HG03060 (cell line): ENCODE measurements at regions not wholly inside any gene's neighbourhood (a gene's known extent, or its start where the extent isn't known, plus 50 kb on each side); places are given as distances from the start of the nearest gene placed in this dataset.
"Not testable (repeated sequence)": the region's sequence is repeated elsewhere in the genome, so short reads cannot be mapped to it uniquely, and the experiment has no call there.

Experiments
- ATAC-seq: cut with Tn5 transposase; IDR thresholded peaks from one replicate; pipeline ENCODE4 v1.9.1; 2021; ENCODE audit warnings: low read depth, moderate number of reproducible peaks; ENCODE audit not compliant: unreplicated experiment

DNA sequence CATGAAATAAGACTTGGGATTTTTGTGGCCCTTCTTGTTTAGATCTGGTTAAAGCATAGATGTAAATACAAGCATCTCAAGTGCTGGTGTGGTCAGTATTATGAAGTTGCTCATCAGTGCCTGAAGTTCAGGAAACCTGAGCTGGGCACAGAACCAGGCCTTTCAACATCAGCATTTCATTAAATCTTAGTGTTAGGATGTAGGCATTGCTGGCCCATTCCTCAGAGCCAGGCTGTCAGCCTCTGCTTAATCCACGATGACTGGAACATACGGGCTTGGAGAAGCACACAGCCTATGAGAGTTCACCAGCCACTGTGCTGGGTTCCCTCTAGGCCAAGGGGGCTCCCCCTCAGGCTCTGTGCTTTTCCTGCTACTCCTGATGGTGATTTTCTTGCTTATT is 270.2 kb downstream of the EN1 start:
- no peak for ATAC-seq

DNA sequence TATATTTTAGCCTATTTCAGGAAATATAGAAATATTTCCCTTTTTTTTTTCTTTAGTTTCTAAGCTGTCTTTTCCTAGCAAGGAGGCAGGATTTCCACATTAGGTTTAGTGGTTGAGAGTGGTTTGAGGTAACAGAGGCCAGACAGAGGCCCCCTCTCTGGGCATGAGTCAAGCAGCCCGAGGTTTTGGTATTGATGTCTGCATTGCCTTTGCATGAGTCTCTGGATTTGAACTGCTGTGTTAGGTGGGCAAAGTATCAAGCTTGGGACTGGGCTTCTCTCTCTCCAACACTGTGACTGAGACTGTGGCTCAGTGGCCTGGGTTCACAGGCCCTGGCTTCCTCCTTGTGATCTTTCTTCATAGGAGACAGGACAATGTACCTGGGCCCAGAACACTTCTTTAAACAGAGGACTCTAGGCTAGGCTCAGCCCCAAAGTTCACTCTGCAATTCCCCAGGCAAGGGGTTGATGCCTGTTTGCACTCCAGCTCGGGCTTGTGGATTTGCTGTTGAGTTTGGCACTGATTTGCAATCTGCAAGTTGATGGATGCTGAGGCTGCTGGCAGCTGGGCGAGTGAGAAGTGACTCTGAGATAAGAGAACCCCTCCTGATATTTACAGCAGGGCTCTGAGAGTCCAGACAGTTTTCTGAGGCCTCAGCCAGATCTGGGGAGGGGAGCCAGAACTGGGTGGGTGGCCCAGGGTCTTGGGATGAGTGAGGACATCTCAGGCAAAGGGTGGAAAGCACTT is 271.2 kb downstream of the EN1 start:
- no peak for ATAC-seq

DNA sequence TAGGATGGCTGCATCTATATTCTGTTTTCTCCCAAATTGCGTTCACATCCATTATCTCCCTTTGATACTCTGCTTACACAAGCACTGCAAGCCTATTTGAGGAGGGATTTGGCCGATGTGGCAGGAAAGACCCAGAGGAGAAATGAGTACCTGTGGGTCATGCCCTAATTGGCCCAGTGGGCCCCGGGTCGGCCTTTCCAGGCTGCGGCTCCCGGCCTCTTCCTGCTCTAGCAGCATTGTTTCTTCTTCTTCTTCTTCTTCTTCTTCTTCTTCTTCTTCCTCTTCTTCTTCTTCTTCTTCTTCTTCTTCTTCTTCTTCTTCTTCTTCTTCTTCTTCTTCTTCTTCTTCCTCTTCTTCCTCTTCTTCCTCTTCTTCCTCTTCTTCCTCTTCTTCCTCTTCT is 275.1 kb downstream of the EN1 start:
- ATAC-seq: not testable (repeated sequence)

DNA sequence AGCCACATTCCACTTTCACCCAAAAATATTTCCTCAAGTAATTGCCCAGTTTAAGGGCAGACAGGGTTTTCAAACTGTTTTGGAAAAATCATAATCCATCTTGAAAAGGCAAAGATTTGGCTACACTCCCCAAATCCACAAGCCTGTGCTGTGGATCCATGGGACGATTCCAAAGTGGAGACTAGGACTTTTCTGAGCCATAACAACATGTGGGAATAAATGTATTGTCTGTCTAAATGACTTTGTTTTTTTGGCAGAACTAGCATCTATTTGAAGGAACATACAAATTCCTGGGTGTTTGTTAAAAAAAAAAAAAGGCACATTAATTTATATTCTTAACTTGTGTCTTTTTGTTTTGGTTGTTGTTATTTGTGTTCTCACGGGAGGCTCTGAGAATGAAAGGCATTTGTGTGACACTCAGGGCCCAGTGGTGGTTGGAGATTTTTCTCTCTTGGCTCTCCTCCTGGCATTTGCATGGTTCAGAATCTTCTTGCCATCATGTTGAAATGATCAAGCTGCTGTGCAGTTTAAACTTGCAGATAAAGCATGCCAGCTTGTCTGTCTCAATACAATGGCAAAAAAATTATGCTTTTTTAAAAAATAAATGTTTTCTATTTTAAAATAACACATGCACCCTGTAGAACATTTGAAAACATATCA is 277.4 kb downstream of the EN1 start:
- ATAC-seq: no peak

DNA sequence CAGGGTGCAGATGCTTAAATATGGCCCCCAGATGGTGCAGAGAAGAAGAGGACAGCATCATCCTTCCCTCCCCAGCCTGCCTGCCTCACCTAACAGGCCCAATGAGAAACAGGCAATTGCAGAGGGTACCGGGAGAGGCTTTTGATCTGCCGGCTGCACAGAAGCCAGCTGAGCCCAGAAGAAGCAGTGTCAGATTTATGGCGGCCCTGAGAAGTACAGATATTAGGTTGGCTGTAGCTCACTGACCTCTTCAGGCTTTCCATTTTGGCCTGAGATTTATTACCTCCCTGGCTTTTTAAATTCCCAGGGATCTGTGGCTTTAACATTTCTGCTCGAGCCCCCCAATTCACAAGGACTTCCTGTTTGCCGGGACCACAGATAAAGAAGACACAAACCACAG is 278.7 kb downstream of the EN1 start:
- no peak for ATAC-seq

DNA sequence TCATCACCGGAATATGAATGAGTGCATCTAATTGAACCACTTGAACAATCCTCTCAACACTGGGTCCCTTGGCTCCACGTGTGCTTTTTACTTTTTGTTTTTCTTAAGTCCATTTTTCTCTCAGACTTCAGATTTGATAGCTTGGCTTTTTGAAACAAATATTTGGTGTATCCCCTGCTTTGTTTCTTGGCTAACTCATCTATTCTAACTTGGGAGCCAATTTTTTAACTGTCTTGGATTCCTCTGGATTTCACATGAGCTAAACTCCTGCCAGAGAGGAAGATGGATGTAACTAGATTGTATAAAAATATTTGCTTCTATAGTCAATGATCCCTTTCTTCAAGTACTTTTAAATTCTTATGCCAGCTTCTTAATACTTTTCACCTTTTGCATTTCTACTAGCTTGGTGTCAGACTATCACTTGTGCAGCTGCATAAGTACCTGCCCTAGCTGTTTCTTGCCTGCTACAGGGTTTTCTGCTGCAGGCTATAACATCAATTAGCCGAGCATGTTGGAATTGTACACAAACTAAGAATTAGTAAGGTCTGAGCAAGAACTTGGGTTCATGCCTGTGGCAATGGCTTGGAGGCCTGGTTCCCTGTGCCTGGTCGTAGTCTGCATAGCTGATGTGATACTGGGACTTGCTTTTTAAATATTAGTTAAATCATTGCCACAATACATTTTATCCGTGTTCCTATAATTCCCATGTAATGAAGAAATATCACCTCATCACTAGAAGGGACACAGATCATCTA is 281.5 kb downstream of the EN1 start:
- no peak for ATAC-seq

DNA sequence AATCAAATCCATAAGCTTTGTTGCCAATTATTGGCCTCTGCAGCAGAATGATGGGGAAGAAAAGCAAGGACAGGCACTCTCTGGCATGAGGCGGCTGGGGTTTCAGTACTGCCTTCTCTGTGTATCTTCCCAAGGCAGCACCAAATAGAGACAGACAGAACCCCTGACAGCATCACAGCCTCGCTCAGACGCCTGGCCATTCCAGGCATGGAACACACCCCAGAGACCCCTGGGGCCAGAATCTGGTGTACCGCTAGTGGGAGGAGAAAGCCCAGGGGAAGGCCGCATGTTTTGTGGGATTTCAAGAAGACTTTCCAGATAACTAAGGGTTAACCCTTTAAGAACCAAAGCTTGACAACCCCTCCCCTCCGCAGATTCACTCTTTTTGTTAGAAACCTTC is 282.1 kb downstream of the EN1 start:
- no peak for ATAC-seq

DNA sequence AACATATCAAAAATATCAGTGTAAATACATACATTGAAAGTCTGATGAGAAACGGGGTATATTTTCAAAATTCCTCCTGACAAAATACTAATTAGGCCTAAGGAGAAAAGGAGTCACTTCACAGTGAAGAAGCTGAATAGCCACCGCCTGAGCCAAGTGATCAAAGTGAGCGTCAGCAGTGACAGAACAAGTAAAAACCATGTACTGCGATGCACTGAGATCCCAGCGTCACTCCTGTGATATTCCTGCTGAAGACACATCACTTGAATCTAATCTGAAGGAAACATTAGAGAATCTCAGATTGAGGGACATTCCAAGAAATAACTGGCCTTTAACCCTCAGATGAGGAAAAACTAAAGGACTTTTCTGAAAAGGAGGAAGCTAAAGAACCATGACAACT is 285.3 kb downstream of the EN1 start:
- no peak for ATAC-seq

DNA sequence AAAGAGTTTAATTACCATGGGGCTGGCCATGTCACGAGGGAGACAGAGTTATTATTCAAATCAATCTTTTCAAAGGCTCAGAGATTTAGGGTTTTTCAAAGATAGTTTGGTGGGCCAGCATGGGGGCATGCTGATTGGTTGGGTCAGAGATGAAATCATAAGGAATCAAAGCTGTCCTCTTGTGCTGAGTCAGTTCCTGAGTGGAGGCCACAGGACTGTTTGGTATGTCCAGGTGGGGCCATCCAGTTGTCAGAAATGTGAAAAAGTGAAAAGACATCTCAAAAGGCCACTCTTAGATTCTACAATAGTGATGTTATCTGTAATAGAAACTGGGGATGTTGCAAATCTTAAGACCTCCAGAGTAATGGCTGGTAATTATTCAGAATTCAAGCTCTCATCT is 288.6 kb downstream of the EN1 start:
- ATAC-seq: no peak

GRCh38 chr2:118557791-118558190 is 289.7 kb downstream of the EN1 start:
- no peak for ATAC-seq

GRCh38 chr2:118557016-118557415 is 290.4 kb downstream of the EN1 start:
- ATAC-seq: no peak

GRCh38 chr2:118554616-118555015 is 292.8 kb downstream of the EN1 start:
- ATAC-seq: no peak

DNA sequence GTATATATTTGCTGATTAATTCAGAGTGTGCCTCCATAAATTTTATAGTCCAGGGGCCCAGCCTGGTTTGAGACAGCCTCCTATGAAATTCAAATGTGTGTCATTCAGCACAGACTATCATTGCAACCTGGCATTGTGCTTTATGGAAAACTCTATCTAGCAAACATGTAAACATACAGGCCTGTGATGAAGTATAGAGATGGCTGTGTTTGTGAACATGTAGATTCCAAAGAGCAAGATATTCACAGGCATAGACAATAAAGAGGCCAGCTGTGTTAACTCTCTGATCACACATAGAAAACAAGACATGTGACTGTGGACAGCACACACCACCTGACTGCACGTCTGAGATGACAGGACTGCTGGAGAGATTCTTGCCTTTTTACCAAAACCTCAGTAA is 297.9 kb downstream of the EN1 start:
- no peak for ATAC-seq

DNA sequence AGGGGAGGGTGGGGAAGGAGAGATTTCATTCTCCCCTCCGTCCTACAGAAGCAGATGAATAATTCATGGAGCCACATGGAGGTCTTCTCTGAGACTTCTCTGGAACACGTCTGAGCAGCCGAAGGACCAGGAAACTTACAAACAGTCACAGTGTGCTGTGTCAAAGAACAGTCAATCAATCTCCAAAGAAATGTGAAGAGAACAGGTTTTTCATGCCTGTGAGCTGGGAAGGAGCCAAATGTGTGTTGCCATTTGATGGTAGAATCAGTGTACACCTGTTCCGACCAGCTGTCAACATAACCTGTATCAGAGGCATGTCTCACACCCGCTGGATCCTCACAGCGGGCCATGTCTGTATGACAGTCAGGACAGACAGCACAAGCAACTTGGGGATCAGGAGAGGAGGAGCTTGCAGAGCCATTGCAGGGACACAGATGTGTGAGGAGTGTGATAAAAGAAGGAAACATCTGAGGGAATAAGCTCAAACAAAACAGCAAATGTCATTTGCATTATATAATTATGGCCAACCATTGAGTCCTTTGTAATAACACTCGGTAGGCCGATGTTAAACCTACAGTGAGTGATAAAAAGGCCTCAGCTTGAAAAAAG is 298.5 kb downstream of the EN1 start:
- ATAC-seq: no peak

GRCh38 chr2:118539290-118539689 is 308.2 kb downstream of the EN1 start:
- no peak for ATAC-seq

GRCh38 chr2:118536306-118536705 is 311.1 kb downstream of the EN1 start:
- no peak for ATAC-seq

- ATAC-seq: no peak
These were observed 311.6 kb downstream of the EN1 start for GRCh38 chr2:118535818-118536212.

- no peak for ATAC-seq
These were observed 312.2 kb downstream of the EN1 start for GRCh38 chr2:118535171-118535817.

GRCh38 chr2:118530976-118531375 is 316.5 kb downstream of the EN1 start:
- ATAC-seq: no peak

DNA sequence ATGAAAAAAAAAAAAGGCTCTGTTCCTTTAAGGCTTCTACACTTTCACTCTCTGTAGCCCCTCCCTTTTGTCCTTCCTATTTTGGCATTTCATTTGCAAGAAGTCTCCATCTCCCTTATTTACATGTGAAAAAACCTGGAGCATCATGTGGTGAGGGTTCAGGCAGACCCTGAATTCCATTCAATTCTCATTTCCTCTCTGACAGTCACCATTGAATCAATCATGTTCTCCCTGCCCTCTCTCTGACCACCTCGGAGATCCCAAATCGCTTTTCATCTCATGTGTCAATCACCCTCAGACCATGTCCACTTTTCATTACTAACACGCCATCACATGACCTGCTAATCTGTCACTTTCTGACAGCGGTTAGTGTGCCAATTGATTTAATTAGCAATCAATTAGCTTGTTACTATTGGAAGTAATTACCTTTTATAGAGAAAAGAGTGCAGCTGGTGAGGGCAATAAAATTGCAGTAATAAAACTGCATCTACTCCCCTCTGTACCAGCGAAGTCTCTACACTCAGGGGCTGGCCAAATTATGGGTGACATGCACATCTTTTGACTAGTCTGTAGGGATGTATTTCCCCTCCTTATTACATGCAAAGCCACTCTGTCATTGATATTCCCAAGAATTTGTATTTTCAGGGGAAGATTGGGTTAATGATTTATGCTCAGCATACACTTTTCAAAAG is 317.4 kb downstream of the EN1 start:
- ATAC-seq: no peak
